ENCODE measurements at regions not wholly inside any gene's neighbourhood (a gene's known extent, or its start where the extent isn't known, plus 50 kb on each side); places are given as distances from the start of the nearest gene placed in this dataset.

DNA sequence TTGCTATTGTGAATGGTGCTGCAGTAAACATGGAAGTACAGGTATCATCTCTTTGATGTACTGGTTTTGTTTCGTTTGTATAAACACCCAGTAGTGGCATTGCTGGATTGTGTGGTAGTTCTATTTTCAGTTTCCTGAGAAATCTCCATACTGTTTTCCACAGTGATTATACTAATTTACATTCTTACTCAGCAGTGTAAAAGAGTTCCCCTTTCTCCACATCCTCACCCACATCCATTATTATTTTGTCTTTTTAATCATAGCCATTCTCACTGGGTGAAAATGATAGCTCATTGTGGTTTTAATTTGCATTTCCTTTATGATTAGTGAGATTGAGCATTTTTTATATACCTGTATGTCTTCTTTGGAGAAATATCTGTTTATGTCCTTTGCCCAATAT is 62.3 kb upstream of the PARP4 start:
- TF ChIP-seq, protein P1, sequence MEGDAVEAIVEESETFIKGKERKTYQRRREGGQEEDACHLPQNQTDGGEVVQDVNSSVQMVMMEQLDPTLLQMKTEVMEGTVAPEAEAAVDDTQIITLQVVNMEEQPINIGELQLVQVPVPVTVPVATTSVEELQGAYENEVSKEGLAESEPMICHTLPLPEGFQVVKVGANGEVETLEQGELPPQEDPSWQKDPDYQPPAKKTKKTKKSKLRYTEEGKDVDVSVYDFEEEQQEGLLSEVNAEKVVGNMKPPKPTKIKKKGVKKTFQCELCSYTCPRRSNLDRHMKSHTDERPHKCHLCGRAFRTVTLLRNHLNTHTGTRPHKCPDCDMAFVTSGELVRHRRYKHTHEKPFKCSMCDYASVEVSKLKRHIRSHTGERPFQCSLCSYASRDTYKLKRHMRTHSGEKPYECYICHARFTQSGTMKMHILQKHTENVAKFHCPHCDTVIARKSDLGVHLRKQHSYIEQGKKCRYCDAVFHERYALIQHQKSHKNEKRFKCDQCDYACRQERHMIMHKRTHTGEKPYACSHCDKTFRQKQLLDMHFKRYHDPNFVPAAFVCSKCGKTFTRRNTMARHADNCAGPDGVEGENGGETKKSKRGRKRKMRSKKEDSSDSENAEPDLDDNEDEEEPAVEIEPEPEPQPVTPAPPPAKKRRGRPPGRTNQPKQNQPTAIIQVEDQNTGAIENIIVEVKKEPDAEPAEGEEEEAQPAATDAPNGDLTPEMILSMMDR (IDR thresholded peaks at IDR 0.05), result no peak
- TF ChIP-seq POLR2AphosphoS5 (IDR thresholded peaks at IDR 0.05), result no peak
- TF ChIP-seq EP300 (IDR thresholded peaks at IDR 0.05), result no peak
- no peak for TF ChIP-seq POLR2A (IDR thresholded peaks at IDR 0.05)

Data from gastroesophageal sphincter (tissue), 3 donors.